ENCODE measurements at regions not wholly inside any gene's neighbourhood (a gene's known extent, or its start where the extent isn't known, plus 50 kb on each side); places are given as distances from the start of the nearest gene placed in this dataset.

GRCh38 chr1:194940336-194941030 is 1667.8 kb downstream of the KCNT2 start:
- TF ChIP-seq CTCF (IDR thresholded peaks at IDR 0.05; ENCODE audit: borderline replicate concordance, extremely low read depth, low read length, poor library complexity, severe bottlenecking) (no peak), EZH2 (IDR thresholded peaks at IDR 0.05; ENCODE audit: borderline replicate concordance, low read depth, low read length, severe bottlenecking) (no peak)
